ENCODE measurements at regions not wholly inside any gene's neighbourhood (a gene's known extent, or its start where the extent isn't known, plus 50 kb on each side); places are given as distances from the start of the nearest gene placed in this dataset.

DNA sequence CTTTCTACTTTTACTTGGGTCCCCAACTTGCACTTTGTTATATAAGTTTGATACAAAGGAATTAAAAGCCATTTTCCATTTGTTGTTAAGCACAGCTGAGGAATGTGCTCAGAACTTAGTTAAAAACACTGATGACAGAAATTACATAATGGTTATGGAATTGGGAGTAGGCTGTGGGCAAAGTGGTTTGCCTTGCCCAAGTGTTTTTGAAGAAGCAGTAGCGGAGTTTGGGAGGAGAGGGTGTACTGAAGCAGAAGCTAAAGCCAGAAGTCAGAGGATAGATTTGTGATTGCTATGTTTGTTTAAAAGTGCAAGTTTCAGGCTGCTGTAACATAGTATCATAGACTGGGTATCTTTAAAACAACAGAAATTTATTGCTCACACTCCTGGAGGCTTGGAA, 391.8 kb downstream of the DUSP10 start:
- no peak overlapping the region for H3K4me3 ChIP-seq (replicated peaks; ENCODE audit: low read depth, low read length)
- TF ChIP-seq CTCF (IDR thresholded peaks at IDR 0.05; ENCODE audit: low read length, missing control alignments): no peak
- no peak for DNase-seq (ENCODE audit: low read depth)

- TF ChIP-seq CTCF (IDR thresholded peaks at IDR 0.05; ENCODE audit: low read length, missing control alignments): peak; percentile 9
- no peak for DNase-seq (ENCODE audit: low read depth)
- H3K4me3 ChIP-seq (replicated peaks; ENCODE audit: low read depth, low read length): no peak overlapping the region
These were observed 385.2 kb downstream of the DUSP10 start for GRCh38 chr1:221356693-221357092.

DNA sequence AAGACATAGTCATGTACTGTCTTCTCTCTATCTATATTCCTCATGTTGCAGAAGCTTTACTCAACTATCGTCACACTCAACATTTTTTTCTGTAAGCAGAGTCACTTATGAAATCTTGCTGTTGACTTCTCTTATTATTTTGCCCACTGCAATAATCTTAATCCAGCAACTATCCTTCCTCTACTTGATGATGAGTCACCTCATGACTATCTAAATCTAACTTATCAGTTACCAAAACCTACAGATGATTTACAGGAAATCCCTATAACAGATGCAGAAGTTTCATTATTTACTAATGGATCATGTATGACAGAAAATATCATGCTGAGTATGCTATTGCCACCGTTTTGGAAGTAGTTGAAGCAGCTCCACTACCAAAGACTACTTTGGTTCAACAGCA, 378.9 kb downstream of the DUSP10 start:
- H3K4me3 ChIP-seq (replicated peaks; ENCODE audit: low read depth, low read length): no peak overlapping the region
- no peak for DNase-seq (ENCODE audit: low read depth)
- TF ChIP-seq CTCF (IDR thresholded peaks at IDR 0.05; ENCODE audit: low read length, missing control alignments): no peak

DNA sequence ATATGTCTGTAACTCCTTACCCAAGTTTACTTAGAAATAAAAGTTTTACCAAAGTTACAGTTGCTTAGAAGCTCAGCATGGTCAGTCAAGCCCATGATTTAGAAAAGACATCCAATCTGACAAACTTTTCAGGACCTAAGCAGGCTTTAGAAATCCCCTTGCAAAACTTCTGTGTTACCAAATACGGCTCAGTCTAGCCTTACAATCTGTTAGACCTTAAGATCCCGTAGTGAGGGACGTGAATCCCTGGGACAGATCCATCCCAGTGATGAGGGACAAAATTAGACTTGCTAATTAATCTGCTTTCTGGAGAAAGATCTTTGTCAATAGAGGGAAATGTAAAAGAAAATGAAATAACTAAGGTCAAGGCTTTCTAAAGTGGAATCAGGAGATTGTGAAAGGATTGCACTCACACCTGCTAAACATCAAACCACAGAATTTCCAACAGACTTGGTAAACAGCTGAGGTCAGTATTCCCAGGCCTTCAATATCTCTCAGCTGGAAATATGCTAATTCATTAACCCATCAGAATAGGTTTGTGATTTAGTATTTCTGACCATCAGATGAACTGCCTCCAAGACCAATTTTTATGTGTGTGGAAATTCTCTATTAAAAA, 375.3 kb downstream of the DUSP10 start:
- no peak for DNase-seq (ENCODE audit: low read depth)
- no peak overlapping the region for H3K4me3 ChIP-seq (replicated peaks; ENCODE audit: low read depth, low read length)
- no peak for TF ChIP-seq CTCF (IDR thresholded peaks at IDR 0.05; ENCODE audit: low read length, missing control alignments)

GRCh38 chr1:221371705-221372104, 370.2 kb downstream of the DUSP10 start:
- DNase-seq (ENCODE audit: low read depth): no peak
- H3K4me3 ChIP-seq (replicated peaks; ENCODE audit: low read depth, low read length): no peak overlapping the region
- no peak for TF ChIP-seq CTCF (IDR thresholded peaks at IDR 0.05; ENCODE audit: low read length, missing control alignments)

- no peak overlapping the region for H3K4me3 ChIP-seq (replicated peaks; ENCODE audit: low read depth, low read length)
- no peak for DNase-seq (ENCODE audit: low read depth)
- no peak for TF ChIP-seq CTCF (IDR thresholded peaks at IDR 0.05; ENCODE audit: low read length, missing control alignments)
These were observed 368.1 kb downstream of the DUSP10 start for GRCh38 chr1:221373795-221374194.

DNA sequence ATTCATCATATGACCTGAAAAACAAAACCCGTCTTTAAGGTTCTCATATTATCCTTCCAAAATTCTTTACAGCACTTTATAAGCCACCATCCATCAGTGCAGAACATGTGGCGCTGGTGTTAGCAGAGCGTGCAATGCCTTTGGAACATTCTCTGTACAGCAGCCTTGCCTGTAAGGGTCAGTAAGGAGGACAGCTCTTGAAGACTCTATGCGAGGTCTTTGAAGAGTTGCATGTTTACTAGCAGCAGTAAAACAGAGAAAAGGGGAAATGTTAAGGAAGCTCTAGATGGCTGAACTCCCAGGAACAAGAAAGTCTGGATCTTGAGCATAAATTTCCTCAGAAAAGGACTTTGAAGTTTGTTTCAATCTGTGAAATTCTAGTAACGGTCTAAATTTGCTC, 365.6 kb downstream of the DUSP10 start:
- no peak for TF ChIP-seq CTCF (IDR thresholded peaks at IDR 0.05; ENCODE audit: low read length, missing control alignments)
- DNase-seq (ENCODE audit: low read depth): no peak
- H3K4me3 ChIP-seq (replicated peaks; ENCODE audit: low read depth, low read length): no peak overlapping the region

Data from fibroblast of pulmonary artery (primary cell).